IMR-90 (cell line): ENCODE measurements at regions not wholly inside any gene's neighbourhood (a gene's known extent, or its start where the extent isn't known, plus 50 kb on each side); places are given as distances from the start of the nearest gene placed in this dataset.

Experiments
- ATAC-seq: fragments of 200-7000 bp; cut with Tn5 transposase; 2 replicates; pipeline ENCODE4 v1.9.1; 2020; ENCODE audit warnings: low read depth, mild to moderate bottlenecking, moderate library complexity
- BruUV-seq: library from RNA; stranded (reverse); fragments of 400-500 nt; replicated peaks from 2 replicates; lab custom pipeline; 2021; lab: Mats Ljungman, UMichigan
- CTCF ChIA-PET: fragments of 300-600 bp; formaldehyde crosslinking; extraction: SDS; loops from one replicate; lab custom pipeline; 2021; ENCODE audit warnings: antibody characterized with exemption; lab: Yijun Ruan, JAX
- POLR2A ChIA-PET: fragments of 300-600 bp; sonication (Branson Sonifier 250); formaldehyde crosslinking; loops from one replicate; lab custom pipeline; 2022; ENCODE audit warnings: antibody characterized with exemption; ENCODE audit not compliant: unreplicated experiment; lab: Charles Lee
- DNase-seq: peaks from one replicate; pipeline ENCODE4 v3.0.0; 2013
- H2AFZ ChIP-seq: replicated peaks from 2 replicates; pipeline ENCODE3; 2013; ENCODE audit warnings: low read length, mild to moderate bottlenecking; ENCODE audit not compliant: poor library complexity
- H2AK5ac ChIP-seq: 2 replicates; pipeline ENCODE4 v1.6.1; 2013; ENCODE audit warnings: low read depth, low read length, inconsistent platforms
- H2AK9ac ChIP-seq: replicated peaks from 2 replicates; pipeline ENCODE3; 2013; ENCODE audit warnings: mild to moderate bottlenecking, low read depth, low read length, moderate library complexity; ENCODE audit not compliant: poor library complexity
- H2BK120ac ChIP-seq: 2 replicates; pipeline ENCODE4 v1.6.1; 2013; ENCODE audit warnings: low read depth, low read length, inconsistent platforms
- H2BK15ac ChIP-seq: 3 replicates; pipeline ENCODE4 v1.6.1; 2013; ENCODE audit warnings: low read depth, low read length, inconsistent platforms
- H2BK20ac ChIP-seq: 2 replicates; pipeline ENCODE4 v1.6.1; 2013; ENCODE audit warnings: low read depth, mild to moderate bottlenecking, inconsistent platforms, low read length, moderate library complexity
- H2BK5ac ChIP-seq: 2 replicates; pipeline ENCODE4 v1.6.1; 2013; ENCODE audit warnings: mild to moderate bottlenecking, low read depth, low read length, inconsistent platforms; ENCODE audit not compliant: poor library complexity, severe bottlenecking
- H3K14ac ChIP-seq: replicated peaks from 2 replicates; pipeline ENCODE4 v1.6.1; 2013; ENCODE audit warnings: low read depth, low read length, inconsistent platforms
- H3K18ac ChIP-seq: 2 replicates; pipeline ENCODE4 v1.6.1; 2013; ENCODE audit warnings: low read depth, low read length, control low read depth
- H3K23ac ChIP-seq: 2 replicates; pipeline ENCODE4 v1.6.1; 2013; ENCODE audit warnings: low read depth, low read length, inconsistent platforms
- H3K27ac ChIP-seq: 2 replicates; pipeline ENCODE4 v1.5.1; 2013; ENCODE audit warnings: mild to moderate bottlenecking, control low read depth, low read length; ENCODE audit not compliant: insufficient read depth
- H3K27me3 ChIP-seq: 2 replicates; pipeline ENCODE4 v1.6.1; 2013; ENCODE audit warnings: low read length; ENCODE audit not compliant: control insufficient read depth, insufficient read depth
- H3K36me3 ChIP-seq: 2 replicates; pipeline ENCODE4 v1.6.1; 2013; ENCODE audit warnings: low read length, mixed read lengths; ENCODE audit not compliant: control insufficient read depth, insufficient read depth
- H3K4ac ChIP-seq: 2 replicates; pipeline ENCODE4 v1.6.1; 2013; ENCODE audit warnings: low read depth, low read length, inconsistent platforms
- H3K4me1 ChIP-seq: 2 replicates; pipeline ENCODE4 v1.6.1; 2013; ENCODE audit warnings: low read length, mixed read lengths; ENCODE audit not compliant: control insufficient read depth, insufficient read depth
- H3K4me2 ChIP-seq: 2 replicates; pipeline ENCODE4 v1.6.1; 2013; ENCODE audit warnings: low read depth, mild to moderate bottlenecking, control low read depth, low read length, moderate library complexity
- H3K4me3 ChIP-seq: 2 replicates; pipeline ENCODE4 v1.5.1; 2013; ENCODE audit warnings: low read depth, mild to moderate bottlenecking, control low read depth, low read length, moderate library complexity; ENCODE audit not compliant: insufficient read depth
- H3K56ac ChIP-seq: 2 replicates; pipeline ENCODE4 v1.6.1; 2013; ENCODE audit warnings: low read length, inconsistent platforms; ENCODE audit not compliant: insufficient read depth; ENCODE audit errors: extremely low read depth
- H3K79me1 ChIP-seq, 2 experiments: 2 replicates each; pipeline ENCODE4 v1.6.1; 2013; ENCODE audit warnings: low read length in 2 of 2, inconsistent platforms in 1 of 2, low read depth in 1 of 2
- H3K9ac ChIP-seq: 2 replicates; pipeline ENCODE4 v1.6.1; 2013; ENCODE audit warnings: low read depth, low read length, control low read depth
- H3K9me1 ChIP-seq: 2 replicates; pipeline ENCODE4 v1.6.1; 2013; ENCODE audit warnings: low read length, inconsistent platforms; ENCODE audit not compliant: insufficient read depth
- H3K9me3 ChIP-seq: 2 replicates; pipeline ENCODE4 v1.6.1; 2013; ENCODE audit warnings: low read length; ENCODE audit not compliant: control insufficient read depth, insufficient read depth
- H4K20me1 ChIP-seq: 2 replicates; pipeline ENCODE4 v1.6.1; 2013; ENCODE audit warnings: low read length, inconsistent platforms; ENCODE audit not compliant: insufficient read depth
- H4K5ac ChIP-seq: 2 replicates; pipeline ENCODE4 v1.6.1; 2013; ENCODE audit warnings: mild to moderate bottlenecking, low read depth, low read length, control low read depth
- H4K8ac ChIP-seq, 2 experiments: 2 replicates each; pipeline ENCODE4 v1.6.1; 2013; ENCODE audit warnings: low read depth in 2 of 2, low read length in 2 of 2, control low read depth in 1 of 2, inconsistent platforms in 1 of 2
- H4K91ac ChIP-seq: 2 replicates; pipeline ENCODE4 v1.6.1; 2013; ENCODE audit warnings: low read depth, low read length, inconsistent platforms; ENCODE audit not compliant: insufficient read depth
- BHLHE40 ChIP-seq: fragments of 150-350 bp; IDR thresholded peaks from 2 replicates; pipeline ENCODE4 v1.6.1; 2016; ENCODE audit warnings: mild to moderate bottlenecking, low read depth, low read length
- CEBPB ChIP-seq: IDR thresholded peaks from 2 replicates; pipeline ENCODE4 v1.6.1; 2012; ENCODE audit warnings: low read depth, low read length, improper control_type of control experiment
- CHD1 ChIP-seq: IDR thresholded peaks from 2 replicates; pipeline ENCODE4 v1.6.1; 2012; ENCODE audit warnings: low read depth, low read length, improper control_type of control experiment
- CTCF ChIP-seq: conservative IDR thresholded peaks from 2 replicates; pipeline ENCODE4 v1.5.1; 2012; ENCODE audit warnings: mild to moderate bottlenecking, low read depth, low read length, improper control_type of control experiment
- ELK1 ChIP-seq: fragments of 150-350 bp; IDR thresholded peaks from 2 replicates; pipeline ENCODE4 v1.6.1; 2016; ENCODE audit warnings: low read depth, mild to moderate bottlenecking, low read length, moderate library complexity, borderline replicate concordance
- FOS ChIP-seq: fragments of 150-350 bp; IDR thresholded peaks from 2 replicates; pipeline ENCODE4 v1.6.1; 2016; ENCODE audit warnings: low read depth, low read length
- MAFK ChIP-seq: IDR thresholded peaks from 2 replicates; pipeline ENCODE4 v1.6.1; 2012; ENCODE audit warnings: low read depth, low read length, improper control_type of control experiment
- MAZ ChIP-seq: IDR thresholded peaks from 2 replicates; pipeline ENCODE4 v1.6.1; 2012; ENCODE audit warnings: low read depth, mild to moderate bottlenecking, low read length, improper control_type of control experiment, moderate library complexity, borderline replicate concordance
- NFE2L2 ChIP-seq: fragments of 150-350 bp; IDR thresholded peaks from 2 replicates; pipeline ENCODE4 v1.6.1; 2016; ENCODE audit warnings: low read depth, mild to moderate bottlenecking, low read length
- POLR2A ChIP-seq: IDR thresholded peaks from 2 replicates; pipeline ENCODE4 v1.6.1; 2012; ENCODE audit warnings: mild to moderate bottlenecking, low read depth, low read length
- RAD21 ChIP-seq: IDR thresholded peaks from 2 replicates; pipeline ENCODE4 v1.6.1; 2012; ENCODE audit warnings: low read length, improper control_type of control experiment
- RCOR1 ChIP-seq: IDR thresholded peaks from 2 replicates; pipeline ENCODE4 v1.6.1; 2012; ENCODE audit warnings: mild to moderate bottlenecking, low read length, improper control_type of control experiment; ENCODE audit not compliant: insufficient replicate concordance
- RFX5 ChIP-seq: IDR thresholded peaks from 2 replicates; pipeline ENCODE4 v1.8.0; 2012; ENCODE audit warnings: low read depth, mild to moderate bottlenecking, low read length, moderate library complexity
- SMC3 ChIP-seq: fragments of 150-350 bp; IDR thresholded peaks from 2 replicates; pipeline ENCODE4 v1.6.1; 2016; ENCODE audit warnings: low read depth, mild to moderate bottlenecking, antibody characterized with exemption, low read length, moderate library complexity
- WGBS, 2 experiments: methylation state at CpG; one replicate each; pipeline versions ENCODE4 v1.1.5 to v1.1.7; 2013; ENCODE audit warnings: missing lambda C conversion rate in 2 of 2; ENCODE audit not compliant: insufficient read length in 1 of 2; ENCODE audit errors: extremely low coverage in 2 of 2; 5-methylcytosine and 5-hydroxymethylcytosine counted together
- dilution Hi-C: fragments of 300-500 bp; cut with HindIII; formaldehyde crosslinking; loops from one replicate; pipeline ENCODE4 v1.14.3; 2018; ENCODE audit warnings: low sequenced_read_pairs; ENCODE audit not compliant: unreplicated experiment
- in situ Hi-C: fragments of 300-500 bp; cut with MboI; formaldehyde crosslinking; loops from 3 replicates; pipeline ENCODE4 v1.14.3; 2019; ENCODE audit warnings: low sequenced_read_pairs, inconsistent platforms, mixed read lengths
- intact Hi-C: fragments of 100-400 bp; cut with micrococcal nuclease; formaldehyde crosslinking; loops from 2 replicates; pipeline ENCODE4 v1.10.0; 2022
- TF ChIP-seq, protein P1 (sequence below): fragments of 150-350 bp; IDR thresholded peaks from 2 replicates; pipeline ENCODE4 v1.6.1; 2017; ENCODE audit warnings: mild to moderate bottlenecking, antibody characterized with exemption, low read length, low read depth

- no peaks in the 10 kb centered on the region for H4K20me1 ChIP-seq
- no peak overlapping the region; the same call in 1 of the 2 replicates for H4K5ac ChIP-seq
- H3K4me1 ChIP-seq, result peaks cover 6% of the 10 kb centered on the region; the same call in 1 of the 2 replicates
- CTCF ChIA-PET, result no interaction called here
- no peak overlapping the region for H2BK120ac ChIP-seq
- peak overlapping the region; percentile 27; the same call in 1 of the 2 replicates for H3K18ac ChIP-seq
- H3K14ac ChIP-seq, result no peak overlapping the region
- H3K9me3 ChIP-seq, result peaks cover 3% of the 10 kb centered on the region; the same call in 1 of the 2 replicates
- no peak overlapping the region for H2AFZ ChIP-seq
- no peaks in the 10 kb centered on the region for H3K79me1 ChIP-seq
- H2AK9ac ChIP-seq, result no peak overlapping the region
- no TSS peak for BruUV-seq
- H3K36me3 ChIP-seq, result no peaks in the 10 kb centered on the region
- intact Hi-C loops, result no loop called here
- WGBS, 2 experiments, result no CpG with 5 or more reads among the region's 2 CpGs
- no peak overlapping the region for H4K91ac ChIP-seq
- POLR2A ChIA-PET, result no interaction called here
- in situ Hi-C loops, result no loop called here
- H4K8ac ChIP-seq, result no peak overlapping the region
- H3K9me1 ChIP-seq, result no peaks in the 10 kb centered on the region
- dilution Hi-C loops, result no loop called here
- no peak overlapping the region for H2BK5ac ChIP-seq
- no peak overlapping the region for H3K4me2 ChIP-seq
- no peak for DNase-seq
- H2BK15ac ChIP-seq, result no peak overlapping the region
- no peak overlapping the region for H3K4ac ChIP-seq
- H3K9ac ChIP-seq, result no peak overlapping the region
- H3K27me3 ChIP-seq, result no peaks in the 10 kb centered on the region
- H2AK5ac ChIP-seq, result no peak overlapping the region
- no peak overlapping the region; the same call in 1 of the 2 replicates for H3K27ac ChIP-seq
- ATAC-seq, result no peak
- no peak overlapping the region for H2BK20ac ChIP-seq
- no peak overlapping the region for H3K4me3 ChIP-seq
- H3K56ac ChIP-seq, result no peak overlapping the region
- H3K23ac ChIP-seq, result no peak overlapping the region
- TF ChIP-seq MAZ (no peak), POLR2A (no peak), ELK1 (no peak), CEBPB (no peak), MAFK (no peak), CHD1 (no peak), CTCF (no peak), RCOR1 (no peak), NFE2L2 (no peak), BHLHE40 (no peak), RAD21 (no peak), SMC3 (no peak), RFX5 (no peak), FOS (no peak)
- TF ChIP-seq, protein P1, sequence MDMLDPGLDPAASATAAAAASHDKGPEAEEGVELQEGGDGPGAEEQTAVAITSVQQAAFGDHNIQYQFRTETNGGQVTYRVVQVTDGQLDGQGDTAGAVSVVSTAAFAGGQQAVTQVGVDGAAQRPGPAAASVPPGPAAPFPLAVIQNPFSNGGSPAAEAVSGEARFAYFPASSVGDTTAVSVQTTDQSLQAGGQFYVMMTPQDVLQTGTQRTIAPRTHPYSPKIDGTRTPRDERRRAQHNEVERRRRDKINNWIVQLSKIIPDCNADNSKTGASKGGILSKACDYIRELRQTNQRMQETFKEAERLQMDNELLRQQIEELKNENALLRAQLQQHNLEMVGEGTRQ, result no peak
Measured at GRCh38 chr2:147657086-147658000, 187.5 kb upstream of the ACVR2A start.
